HG03060 (cell line): ENCODE measurements at regions not wholly inside any gene's neighbourhood (a gene's known extent, or its start where the extent isn't known, plus 50 kb on each side); places are given as distances from the start of the nearest gene placed in this dataset.

ENCODE experiments used
- ATAC-seq: cut with Tn5 transposase; IDR thresholded peaks from one replicate; pipeline ENCODE4 v1.9.1; 2021; ENCODE audit warnings: low read depth, moderate number of reproducible peaks; ENCODE audit not compliant: unreplicated experiment

GRCh38 chr15:35596285-35596684 lies 50.3 kb upstream of the DPH6 start:
- no peak for ATAC-seq

GRCh38 chr15:35602836-35603235 lies 56.9 kb upstream of the DPH6 start:
- ATAC-seq: no peak

- ATAC-seq: no peak
Observed at GRCh38 chr15:35603301-35603700, 57.3 kb upstream of the DPH6 start.

- ATAC-seq: no peak
Observed at GRCh38 chr15:35603856-35604255, 57.9 kb upstream of the DPH6 start.

- ATAC-seq: no peak
Observed at GRCh38 chr15:35605764-35606449, 59.9 kb upstream of the DPH6 start.

GRCh38 chr15:35606450-35606779 lies 60.5 kb upstream of the DPH6 start:
- no peak for ATAC-seq

- ATAC-seq: no peak
Observed at GRCh38 chr15:35616498-35617271, 70.7 kb upstream of the DPH6 start.

GRCh38 chr15:35618260-35619188 lies 72.6 kb upstream of the DPH6 start:
- no peak for ATAC-seq

- ATAC-seq: no peak
Observed at GRCh38 chr15:35622641-35623340, 76.8 kb upstream of the DPH6 start.

GRCh38 chr15:35624881-35625280 lies 78.9 kb upstream of the DPH6 start:
- no peak for ATAC-seq

- no peak for ATAC-seq
Observed at GRCh38 chr15:35626571-35627318, 80.8 kb upstream of the DPH6 start.

GRCh38 chr15:35627696-35628095 lies 81.7 kb upstream of the DPH6 start:
- no peak for ATAC-seq

- no peak for ATAC-seq
Observed at GRCh38 chr15:35629766-35630165, 83.8 kb upstream of the DPH6 start.

GRCh38 chr15:35630532-35630931 lies 84.6 kb upstream of the DPH6 start:
- no peak for ATAC-seq

GRCh38 chr15:35630985-35631384 lies 85.0 kb upstream of the DPH6 start:
- no peak for ATAC-seq

- ATAC-seq: no peak
Observed at GRCh38 chr15:35633677-35634076, 87.7 kb upstream of the DPH6 start.

GRCh38 chr15:35646790-35647189 lies 100.8 kb upstream of the DPH6 start:
- no peak for ATAC-seq

GRCh38 chr15:35647303-35647702 lies 101.3 kb upstream of the DPH6 start:
- no peak for ATAC-seq

- no peak for ATAC-seq
Observed at GRCh38 chr15:35648941-35649340, 103.0 kb upstream of the DPH6 start.

- no peak for ATAC-seq
Observed at GRCh38 chr15:35649575-35649974, 103.6 kb upstream of the DPH6 start.
